GM12872 (cell line): ENCODE measurements at regions not wholly inside any gene's neighbourhood (a gene's known extent, or its start where the extent isn't known, plus 50 kb on each side); places are given as distances from the start of the nearest gene placed in this dataset.
A peak's percentile ranks its signal among the peaks of the same experiment; 100 is the strongest.

Experiments
- TF ChIP-seq, protein P1 (sequence below): IDR thresholded peaks from 3 replicates; pipeline ENCODE4 v1.5.1; 2011; ENCODE audit warnings: low read depth, mild to moderate bottlenecking, low read length, moderate library complexity; ENCODE audit not compliant: insufficient read depth

DNA sequence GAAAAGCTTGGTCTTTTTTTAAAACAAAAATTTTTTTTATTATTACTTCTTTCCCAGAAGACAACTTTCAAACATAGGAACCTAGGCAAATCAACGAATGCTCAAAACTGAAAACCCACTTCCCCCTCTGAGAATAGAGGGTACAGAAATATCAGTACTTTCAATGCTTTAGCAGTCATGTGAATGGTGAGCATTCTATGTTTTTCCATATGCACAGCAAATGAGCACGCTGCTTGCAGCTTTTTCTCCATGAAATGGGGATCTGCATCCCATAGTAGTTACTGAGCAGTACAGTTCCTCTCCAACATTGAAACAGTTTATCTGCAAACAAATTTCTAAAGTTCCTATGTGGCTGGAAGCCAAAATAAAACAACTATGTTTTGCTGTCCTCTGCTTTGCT is 108.4 kb upstream of the BMP2K start:
- TF ChIP-seq, protein P1, sequence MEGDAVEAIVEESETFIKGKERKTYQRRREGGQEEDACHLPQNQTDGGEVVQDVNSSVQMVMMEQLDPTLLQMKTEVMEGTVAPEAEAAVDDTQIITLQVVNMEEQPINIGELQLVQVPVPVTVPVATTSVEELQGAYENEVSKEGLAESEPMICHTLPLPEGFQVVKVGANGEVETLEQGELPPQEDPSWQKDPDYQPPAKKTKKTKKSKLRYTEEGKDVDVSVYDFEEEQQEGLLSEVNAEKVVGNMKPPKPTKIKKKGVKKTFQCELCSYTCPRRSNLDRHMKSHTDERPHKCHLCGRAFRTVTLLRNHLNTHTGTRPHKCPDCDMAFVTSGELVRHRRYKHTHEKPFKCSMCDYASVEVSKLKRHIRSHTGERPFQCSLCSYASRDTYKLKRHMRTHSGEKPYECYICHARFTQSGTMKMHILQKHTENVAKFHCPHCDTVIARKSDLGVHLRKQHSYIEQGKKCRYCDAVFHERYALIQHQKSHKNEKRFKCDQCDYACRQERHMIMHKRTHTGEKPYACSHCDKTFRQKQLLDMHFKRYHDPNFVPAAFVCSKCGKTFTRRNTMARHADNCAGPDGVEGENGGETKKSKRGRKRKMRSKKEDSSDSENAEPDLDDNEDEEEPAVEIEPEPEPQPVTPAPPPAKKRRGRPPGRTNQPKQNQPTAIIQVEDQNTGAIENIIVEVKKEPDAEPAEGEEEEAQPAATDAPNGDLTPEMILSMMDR = no peak

DNA sequence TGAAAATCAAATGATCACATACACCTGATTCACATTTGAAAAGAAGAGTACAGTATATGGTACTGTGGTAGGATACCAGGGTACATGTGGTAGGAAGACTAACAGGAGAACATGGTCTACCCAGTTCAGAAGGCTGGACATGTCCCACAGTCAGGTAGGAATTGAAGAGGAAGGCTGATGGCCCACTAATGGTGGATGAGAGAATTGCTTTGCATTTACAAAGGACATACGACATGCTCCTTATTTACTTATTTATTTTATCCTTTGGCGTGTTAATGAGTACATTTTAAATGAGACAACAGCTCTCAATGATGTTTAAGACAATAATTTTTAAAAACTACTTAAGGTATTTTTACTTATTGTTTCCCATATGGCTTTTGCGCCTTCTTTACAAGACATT is 106.7 kb upstream of the BMP2K start:
- TF ChIP-seq, protein P1 = peak; percentile 47; the same call in 2 of the 3 replicates

DNA sequence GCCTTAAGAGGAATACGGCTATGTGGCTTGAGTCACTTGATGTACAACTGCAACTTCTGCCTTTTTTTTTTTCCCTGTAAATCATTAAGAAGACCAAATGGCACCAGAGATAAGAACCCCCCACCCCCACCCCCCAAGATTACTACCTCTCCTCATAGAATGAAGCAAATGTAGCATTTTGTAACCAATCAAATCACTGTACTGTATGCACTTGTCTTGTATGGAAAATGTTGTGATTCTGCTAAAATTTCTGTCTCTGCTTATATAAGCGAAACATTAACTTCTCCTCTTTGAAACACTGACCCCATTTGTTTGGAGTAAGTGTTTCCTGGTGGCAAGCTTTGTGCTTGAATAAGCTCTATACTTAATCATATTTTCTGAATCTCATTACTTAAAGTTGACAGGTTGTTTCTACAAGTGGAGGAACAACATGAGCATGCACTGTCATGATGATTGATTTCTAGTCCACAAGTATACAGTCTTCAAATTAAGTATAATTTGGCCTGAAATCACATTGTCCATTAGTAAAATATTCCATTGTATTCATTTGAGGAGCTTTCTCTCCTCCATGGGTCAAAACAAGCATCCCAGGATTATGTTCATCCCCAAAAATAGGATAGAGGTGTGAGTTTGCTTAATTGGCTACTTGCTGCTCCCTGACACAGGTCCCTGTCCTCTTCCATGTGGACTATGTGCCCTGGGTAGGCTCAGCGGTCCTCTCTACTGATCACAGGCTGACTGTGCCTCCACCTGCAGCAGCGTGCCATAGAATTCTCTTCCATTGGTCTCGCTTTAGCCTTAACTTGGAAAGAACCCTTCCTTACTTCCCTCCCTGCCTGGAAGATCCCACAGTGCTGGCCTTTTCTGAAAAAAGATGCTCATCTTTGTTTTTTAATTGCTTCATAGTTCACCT is 104.0 kb upstream of the BMP2K start:
- TF ChIP-seq, protein P1 = no peak

DNA sequence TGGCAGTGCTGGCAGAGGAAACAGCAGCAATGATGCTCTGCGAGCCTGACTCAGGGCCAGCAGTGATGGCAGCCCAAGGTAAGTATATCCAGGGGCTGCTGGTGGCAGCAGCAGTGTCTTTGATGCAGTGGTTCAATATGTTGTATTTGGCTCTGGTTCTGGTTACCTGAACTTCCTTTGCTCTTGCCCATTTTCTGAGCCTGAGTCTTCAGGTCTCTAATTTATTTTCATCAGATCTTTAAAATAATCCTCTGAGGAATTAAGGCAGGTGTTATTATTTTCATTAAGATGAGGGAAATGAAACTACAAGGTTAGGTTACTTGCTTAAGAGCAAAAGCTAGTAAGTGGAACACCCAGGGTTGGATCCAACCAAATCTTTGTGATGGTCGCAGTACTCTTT is 102.8 kb upstream of the BMP2K start:
- TF ChIP-seq, protein P1 = no peak

DNA sequence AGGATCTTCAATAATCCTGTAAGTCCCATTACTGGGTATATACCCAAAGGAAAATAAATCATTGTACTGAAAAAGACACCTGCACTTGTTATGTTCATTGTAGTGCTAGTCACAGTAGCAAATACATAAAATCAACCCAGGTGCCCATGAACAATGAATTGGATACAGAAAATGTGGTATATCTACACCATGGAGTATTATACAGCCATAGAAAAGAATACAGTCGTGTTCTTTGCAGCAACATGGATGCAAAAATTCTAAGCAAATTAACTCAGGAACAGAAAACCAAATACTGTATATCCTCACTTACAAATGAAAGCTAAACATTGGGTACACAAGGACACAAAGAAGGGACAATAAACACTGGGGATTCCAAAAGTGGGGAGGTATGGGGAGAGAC is 100.8 kb upstream of the BMP2K start:
- TF ChIP-seq, protein P1 = no peak

DNA sequence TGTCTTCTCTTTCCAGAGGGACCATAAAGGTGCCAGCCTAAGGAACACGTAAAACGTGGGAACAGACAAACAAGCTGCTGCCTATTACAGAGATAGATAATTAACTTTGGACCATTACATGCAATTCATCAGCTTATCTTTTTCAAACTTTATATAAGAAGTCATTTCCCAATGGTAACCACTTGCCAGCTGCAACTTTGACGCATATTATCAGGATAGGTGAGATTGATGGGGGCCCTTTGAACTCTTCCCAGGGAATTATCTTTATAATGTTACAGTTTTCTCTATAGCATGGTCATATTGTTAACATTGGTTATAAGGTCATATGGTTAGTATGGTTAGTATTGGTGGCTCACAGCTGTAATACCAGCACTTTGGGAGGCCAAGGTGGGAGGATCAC is 94.1 kb upstream of the BMP2K start:
- TF ChIP-seq, protein P1 = no peak

DNA sequence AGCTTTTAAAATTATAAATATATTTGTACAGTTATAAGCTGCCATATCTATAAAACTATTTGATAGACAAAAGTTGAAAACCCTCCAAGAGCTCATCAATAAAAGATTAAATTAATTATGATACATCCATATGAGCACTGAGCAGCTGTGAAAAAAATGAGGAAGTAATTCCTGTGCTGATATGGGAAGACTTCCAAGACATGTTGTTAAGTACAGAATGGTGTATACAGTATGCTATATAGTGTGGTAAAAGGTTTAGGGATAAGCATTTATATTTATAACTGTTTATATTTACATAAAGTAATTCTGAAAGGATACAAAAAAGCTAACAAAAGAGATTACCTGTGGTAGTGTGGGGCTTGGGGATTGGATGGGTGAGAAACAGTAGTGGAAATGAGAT is 92.8 kb upstream of the BMP2K start:
- TF ChIP-seq, protein P1 = no peak
